GM12878 (cell line): ENCODE measurements at regions not wholly inside any gene's neighbourhood (a gene's known extent, or its start where the extent isn't known, plus 50 kb on each side); places are given as distances from the start of the nearest gene placed in this dataset.

Source experiments
- ATAC-seq: fragments of 200-7000 bp; cut with Tn5 transposase; 3 replicates; pipeline ENCODE4 v1.9.1; 2020; ENCODE audit warnings: mild to moderate bottlenecking, moderate library complexity
- BruUV-seq: library from RNA; stranded (reverse); fragments of 400-500 nt; replicated peaks from 2 replicates; lab custom pipeline; 2021; lab: Mats Ljungman, UMichigan
- CTCF ChIA-PET: fragments of 300-600 bp; sonication (Branson Sonifier 250); formaldehyde crosslinking; extraction: SDS; loops from one replicate; lab custom pipeline; 2021; ENCODE audit warnings: inconsistent platforms; lab: Yijun Ruan, JAX
- POLR2A ChIA-PET: fragments of 350-600 bp; formaldehyde crosslinking; extraction: SDS; loops from one replicate; lab custom pipeline; 2021; ENCODE audit warnings: inconsistent platforms; lab: Charles Lee
- RAD21 ChIA-PET: fragments of 300-600 bp; sonication (Branson Sonifier 250); formaldehyde crosslinking; loops from one replicate; lab custom pipeline; 2023; ENCODE audit warnings: antibody characterized with exemption; ENCODE audit not compliant: unreplicated experiment; lab: Charles Lee
- SMC1A ChIA-PET: fragments of 300-600 bp; sonication (Branson Sonifier 250); formaldehyde crosslinking; loops from one replicate; lab custom pipeline; 2023; ENCODE audit not compliant: unreplicated experiment, uncharacterized antibody; lab: Charles Lee
- DNase-seq: peaks from one replicate; pipeline ENCODE4 v3.0.0-alpha.2; 2011; ENCODE audit warnings: low read depth, low spot score
- FAIRE-seq: peaks from 3 replicates; lab custom pipeline; 2011; peaks lifted over from hg19 to GRCh38; lab: Jason Lieb, UNC
- H2AFZ ChIP-seq: 2 replicates; pipeline ENCODE4 v1.6.0; 2011; ENCODE audit warnings: low read depth, low read length, control low read depth; ENCODE audit not compliant: control insufficient read depth
- H3K27ac ChIP-seq: 2 replicates; pipeline ENCODE4 v1.5.1; 2011; ENCODE audit warnings: control low read depth; ENCODE audit not compliant: control insufficient read depth, insufficient read depth
- H3K27me3 ChIP-seq, 2 experiments: replicated peaks in 1 of 2; 2 replicates each; pipeline versions ENCODE4 v1.6.0 to v1.6.1; 2011; ENCODE audit warnings: low read length in 1 of 2; ENCODE audit not compliant: control insufficient read depth in 2 of 2, insufficient read depth in 2 of 2
- H3K36me3 ChIP-seq, 2 experiments: 2 replicates each; pipeline ENCODE4 v1.5.1; 2011; ENCODE audit warnings: low read length in 1 of 2; ENCODE audit not compliant: control insufficient read depth in 2 of 2, insufficient read depth in 2 of 2
- H3K4me1 ChIP-seq: 2 replicates; pipeline ENCODE4 v1.6.1; 2011; ENCODE audit warnings: mild to moderate bottlenecking, low read length, moderate library complexity, mixed read lengths; ENCODE audit not compliant: control insufficient read depth, insufficient read depth
- H3K4me2 ChIP-seq: 2 replicates; pipeline ENCODE4 v1.6.0; 2011; ENCODE audit warnings: control low read depth; ENCODE audit not compliant: control insufficient read depth, insufficient read depth
- H3K4me3 ChIP-seq: fragments of 200-600 bp; sonication (generic); 2 replicates; pipeline ENCODE4 v1.5.1; 2016
- H3K79me2 ChIP-seq: 2 replicates; pipeline ENCODE4 v1.6.0; 2011; ENCODE audit warnings: low read length; ENCODE audit not compliant: control insufficient read depth, insufficient read depth
- H3K9ac ChIP-seq: 2 replicates; pipeline ENCODE4 v1.8.0; 2011; ENCODE audit warnings: low read length, control low read depth, mixed read lengths; ENCODE audit not compliant: control insufficient read depth, insufficient read depth
- H3K9me3 ChIP-seq: replicated peaks from 3 replicates; pipeline ENCODE4 v1.5.1; 2011; ENCODE audit warnings: mild to moderate bottlenecking, low read length; ENCODE audit not compliant: control insufficient read depth, insufficient read depth
- H4K20me1 ChIP-seq: 2 replicates; pipeline ENCODE4 v1.6.0; 2011; ENCODE audit not compliant: control insufficient read depth, insufficient read depth
- CBX3 ChIP-seq: fragments of 200-600 bp; sonication (generic); IDR thresholded peaks from 2 replicates; pipeline ENCODE4 v1.6.1; 2016; ENCODE audit warnings: low read depth, borderline replicate concordance
- CEBPB ChIP-seq, 2 experiments: fragments of 150-350 bp in 1 of 2; IDR thresholded peaks; 2 replicates each; pipeline ENCODE4 v1.6.1; 2012 to 2014; ENCODE audit warnings: low read depth in 2 of 2, low read length in 2 of 2, borderline replicate concordance in 1 of 2, inconsistent platforms in 1 of 2
- POLR2AphosphoS5 ChIP-seq: IDR thresholded peaks from 2 replicates; pipeline ENCODE4 v1.6.1; 2011; ENCODE audit warnings: mild to moderate bottlenecking, low read length, inconsistent platforms
- WGBS: methylation state at CpG from one replicate; pipeline ENCODE4 v1.1.6; 2016; ENCODE audit warnings: low lambda C conversion rate; ENCODE audit not compliant: insufficient replicate concordance, insufficient coverage; ENCODE audit errors: missing lambda C conversion rate; 5-methylcytosine and 5-hydroxymethylcytosine counted together
- in situ Hi-C: fragments of 300-500 bp; cut with MboI; formaldehyde crosslinking; loops from 9 replicates; pipeline ENCODE4 v1.14.3; 2018; ENCODE audit warnings: mixed read lengths
- intact Hi-C: fragments of 100-400 bp; cut with micrococcal nuclease; formaldehyde crosslinking; loops from one replicate; pipeline ENCODE4 v1.14.2; 2022; ENCODE audit not compliant: unreplicated experiment
- TF ChIP-seq, protein P1 (sequence below): fragments of 150-350 bp; IDR thresholded peaks from 2 replicates; pipeline ENCODE4 v1.6.1; 2016; ENCODE audit warnings: low read depth, low read length
- TF ChIP-seq, protein P2 (sequence below): fragments of 150-350 bp; IDR thresholded peaks from 2 replicates; pipeline ENCODE4 v1.6.1; 2014; ENCODE audit warnings: mild to moderate bottlenecking, low read depth, low read length

DNA sequence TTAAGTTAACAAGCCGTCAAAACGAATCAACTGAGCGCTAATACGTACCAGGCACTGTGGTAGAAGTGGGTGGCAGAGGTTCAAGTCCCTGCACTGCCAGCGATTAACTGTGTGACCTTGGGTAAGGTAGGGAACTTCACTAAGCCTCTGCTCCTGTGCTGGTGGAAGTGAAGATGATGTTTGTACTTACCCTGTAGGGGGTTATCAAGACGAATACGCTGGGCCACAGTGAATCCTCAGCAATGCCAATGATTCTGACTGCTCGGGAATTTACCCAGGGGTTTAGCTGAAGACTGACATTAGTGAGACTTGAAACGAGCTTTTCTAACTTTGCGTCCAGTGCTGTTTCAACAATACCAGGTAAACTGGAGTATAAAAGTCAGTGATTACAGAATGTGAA is 305.3 kb downstream of the FGF9 start (continued):
- TF ChIP-seq, protein P1, sequence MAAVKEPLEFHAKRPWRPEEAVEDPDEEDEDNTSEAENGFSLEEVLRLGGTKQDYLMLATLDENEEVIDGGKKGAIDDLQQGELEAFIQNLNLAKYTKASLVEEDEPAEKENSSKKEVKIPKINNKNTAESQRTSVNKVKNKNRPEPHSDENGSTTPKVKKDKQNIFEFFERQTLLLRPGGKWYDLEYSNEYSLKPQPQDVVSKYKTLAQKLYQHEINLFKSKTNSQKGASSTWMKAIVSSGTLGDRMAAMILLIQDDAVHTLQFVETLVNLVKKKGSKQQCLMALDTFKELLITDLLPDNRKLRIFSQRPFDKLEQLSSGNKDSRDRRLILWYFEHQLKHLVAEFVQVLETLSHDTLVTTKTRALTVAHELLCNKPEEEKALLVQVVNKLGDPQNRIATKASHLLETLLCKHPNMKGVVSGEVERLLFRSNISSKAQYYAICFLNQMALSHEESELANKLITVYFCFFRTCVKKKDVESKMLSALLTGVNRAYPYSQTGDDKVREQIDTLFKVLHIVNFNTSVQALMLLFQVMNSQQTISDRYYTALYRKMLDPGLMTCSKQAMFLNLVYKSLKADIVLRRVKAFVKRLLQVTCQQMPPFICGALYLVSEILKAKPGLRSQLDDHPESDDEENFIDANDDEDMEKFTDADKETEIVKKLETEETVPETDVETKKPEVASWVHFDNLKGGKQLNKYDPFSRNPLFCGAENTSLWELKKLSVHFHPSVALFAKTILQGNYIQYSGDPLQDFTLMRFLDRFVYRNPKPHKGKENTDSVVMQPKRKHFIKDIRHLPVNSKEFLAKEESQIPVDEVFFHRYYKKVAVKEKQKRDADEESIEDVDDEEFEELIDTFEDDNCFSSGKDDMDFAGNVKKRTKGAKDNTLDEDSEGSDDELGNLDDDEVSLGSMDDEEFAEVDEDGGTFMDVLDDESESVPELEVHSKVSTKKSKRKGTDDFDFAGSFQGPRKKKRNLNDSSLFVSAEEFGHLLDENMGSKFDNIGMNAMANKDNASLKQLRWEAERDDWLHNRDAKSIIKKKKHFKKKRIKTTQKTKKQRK, result no peak
- TF ChIP-seq CBX3 (no peak), CEBPB (IDR thresholded peaks at IDR 0.05; ENCODE audit: borderline replicate concordance in 1 of 2, low read depth in 2 of 2, low read length in 2 of 2) (no peak), POLR2AphosphoS5 (no peak)

DNA sequence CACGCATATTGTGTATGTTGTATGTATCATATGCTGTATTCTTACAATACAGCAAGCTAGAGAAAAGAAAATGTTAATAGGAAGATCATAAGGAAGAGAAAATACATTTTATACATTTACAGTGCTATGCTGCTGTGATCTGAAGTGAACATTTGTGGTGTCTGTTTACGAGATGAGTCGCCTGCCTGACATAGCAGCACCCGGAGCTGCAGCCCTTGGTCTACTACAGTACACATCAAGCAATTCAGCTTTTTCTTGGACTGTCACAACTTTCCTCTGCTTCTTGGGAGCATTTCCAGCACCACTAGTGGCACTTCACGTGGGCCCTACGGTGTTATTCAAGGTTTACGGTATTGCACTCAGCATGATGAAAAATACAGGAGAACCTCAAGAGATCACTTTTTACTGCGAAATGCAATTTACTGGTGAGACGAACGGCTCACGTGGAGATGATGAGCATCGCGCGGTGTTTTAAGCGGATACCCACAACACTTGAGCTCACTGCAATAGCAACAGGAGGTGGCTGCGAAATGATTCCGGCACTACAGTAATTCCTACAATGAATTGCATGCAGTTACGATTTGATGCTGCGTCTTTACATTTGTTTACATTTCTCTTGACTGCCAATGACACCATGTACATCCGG is 308.4 kb downstream of the FGF9 start:
- ChIA-PET RAD21 (no interaction called here), SMC1A (no interaction called here), CTCF (interaction anchor here (0.6 to 0.7 kb wide), 2 partner anchors 33 to 290 kb away, joined by 3 read pairs; no protein-coding TSS in a partner anchor), POLR2A (no interaction called here)
- DNase-seq, result no peak
- H3K4me3 ChIP-seq, result no peak overlapping the region
- no TSS peak for BruUV-seq
- FAIRE-seq, result no peak
- in situ Hi-C loops (no loop called here), intact Hi-C loops (no loop called here)
- H3K4me2 ChIP-seq, result no peak overlapping the region
- TF ChIP-seq, protein P2, sequence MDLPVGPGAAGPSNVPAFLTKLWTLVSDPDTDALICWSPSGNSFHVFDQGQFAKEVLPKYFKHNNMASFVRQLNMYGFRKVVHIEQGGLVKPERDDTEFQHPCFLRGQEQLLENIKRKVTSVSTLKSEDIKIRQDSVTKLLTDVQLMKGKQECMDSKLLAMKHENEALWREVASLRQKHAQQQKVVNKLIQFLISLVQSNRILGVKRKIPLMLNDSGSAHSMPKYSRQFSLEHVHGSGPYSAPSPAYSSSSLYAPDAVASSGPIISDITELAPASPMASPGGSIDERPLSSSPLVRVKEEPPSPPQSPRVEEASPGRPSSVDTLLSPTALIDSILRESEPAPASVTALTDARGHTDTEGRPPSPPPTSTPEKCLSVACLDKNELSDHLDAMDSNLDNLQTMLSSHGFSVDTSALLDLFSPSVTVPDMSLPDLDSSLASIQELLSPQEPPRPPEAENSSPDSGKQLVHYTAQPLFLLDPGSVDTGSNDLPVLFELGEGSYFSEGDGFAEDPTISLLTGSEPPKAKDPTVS, result no peak
- 78% methylated on average over 20 of the region's 20 CpGs for WGBS
- no peaks in the 10 kb centered on the region for H3K27me3 ChIP-seq
- H3K36me3 ChIP-seq, result no peaks in the 10 kb centered on the region
- H2AFZ ChIP-seq, result no peak overlapping the region
- H4K20me1 ChIP-seq, result no peaks in the 10 kb centered on the region
- H3K9ac ChIP-seq, result no peak overlapping the region
- H3K4me1 ChIP-seq, result no peaks in the 10 kb centered on the region
- no peaks in the 10 kb centered on the region for H3K9me3 ChIP-seq
- H3K79me2 ChIP-seq, result no peaks in the 10 kb centered on the region
- H3K27ac ChIP-seq, result no peak overlapping the region
- no peak for ATAC-seq
